HepG2 (cell line): ENCODE measurements at regions not wholly inside any gene's neighbourhood (a gene's known extent, or its start where the extent isn't known, plus 50 kb on each side); places are given as distances from the start of the nearest gene placed in this dataset.

ENCODE experiments used
- ATAC-seq: fragments of 200-7000 bp; cut with Tn5 transposase; 3 replicates; pipeline ENCODE4 v1.9.1; 2020; ENCODE audit warnings: mild to moderate bottlenecking, moderate library complexity
- BruUV-seq: library from RNA; stranded (reverse); fragments of 400-500 nt; replicated peaks from 2 replicates; lab custom pipeline; 2021; lab: Mats Ljungman, UMichigan
- CTCF ChIA-PET: fragments of 300-600 bp; formaldehyde crosslinking; extraction: SDS; loops from one replicate; lab custom pipeline; 2021; ENCODE audit warnings: low total read pairs, inconsistent platforms, low intra/inter-chr PET ratio; lab: Yijun Ruan, JAX
- POLR2A ChIA-PET: fragments of 350-600 bp; sonication (Branson Sonifier 250); formaldehyde crosslinking; loops from one replicate; lab custom pipeline; 2020; ENCODE audit warnings: antibody characterized with exemption, inconsistent platforms; lab: Yijun Ruan, JAX
- DNase-seq: peaks from one replicate; pipeline ENCODE4 v3.0.0-alpha.2; 2015; ENCODE audit warnings: low spot score
- FAIRE-seq: peaks from 3 replicates; lab custom pipeline; 2011; peaks lifted over from hg19 to GRCh38; lab: Jason Lieb, UNC
- H2AFZ ChIP-seq: one replicate; pipeline ENCODE4 v1.6.1; 2011; ENCODE audit warnings: low read length, inconsistent platforms
- H3K27ac ChIP-seq: fragments of 300-600 bp; 3 replicates; pipeline ENCODE4 v1.8.0; 2011; ENCODE audit warnings: mixed run types, mild to moderate bottlenecking, mixed read lengths, low read length, inconsistent platforms; ENCODE audit not compliant: insufficient read depth; ENCODE audit errors: extremely low read length
- H3K27me3 ChIP-seq, 2 experiments: fragments of 200-600 bp in 1 of 2; 2 replicates in 1 of 2; 3 replicates in 1 of 2; pipeline versions ENCODE4 v1.6.0 to v1.8.0; 2011; ENCODE audit warnings: low read length in 2 of 2, mild to moderate bottlenecking in 2 of 2, moderate library complexity in 2 of 2, inconsistent platforms in 1 of 2; ENCODE audit not compliant: insufficient read depth in 2 of 2, control insufficient read depth in 1 of 2
- H3K36me3 ChIP-seq, 2 experiments: fragments of 200-600 bp in 1 of 2; replicated peaks in 1 of 2; 2 replicates in 1 of 2; 3 replicates in 1 of 2; pipeline versions ENCODE4 v1.5.1 to v1.8.0; 2011; ENCODE audit warnings: low read length in 2 of 2, inconsistent platforms in 1 of 2; ENCODE audit not compliant: insufficient read depth in 2 of 2, control insufficient read depth in 1 of 2
- H3K4me1 ChIP-seq: 2 replicates; pipeline ENCODE4 v1.5.1; 2012; ENCODE audit warnings: low read length, inconsistent platforms; ENCODE audit not compliant: insufficient read depth
- H3K4me2 ChIP-seq: 2 replicates; pipeline ENCODE4 v1.6.0; 2011; ENCODE audit warnings: low read depth, low read length, inconsistent platforms
- H3K4me3 ChIP-seq, 3 experiments: fragments of 200-600 bp in 1 of 3; sonication (generic), shearing (Covaris generic) in 1 of 3; replicated peaks in 1 of 3; 2 replicates each; pipeline ENCODE4 v1.5.1; 2011 to 2016; ENCODE audit warnings: low read length in 3 of 3, inconsistent platforms in 2 of 3, low read depth in 2 of 3, mild to moderate bottlenecking in 2 of 3, control low read depth in 1 of 3, mixed read lengths in 1 of 3; ENCODE audit not compliant: insufficient read depth in 1 of 3
- H3K79me2 ChIP-seq: one replicate; pipeline ENCODE4 v1.6.1; 2011; ENCODE audit warnings: low read length, inconsistent platforms; ENCODE audit not compliant: insufficient read depth
- H3K9ac ChIP-seq: 2 replicates; pipeline ENCODE4 v1.6.0; 2011; ENCODE audit warnings: mild to moderate bottlenecking, low read depth, low read length, inconsistent platforms; ENCODE audit not compliant: insufficient read depth
- H3K9me3 ChIP-seq: 2 replicates; pipeline ENCODE4 v1.5.1; 2012; ENCODE audit warnings: mild to moderate bottlenecking, low read length
- H4K20me1 ChIP-seq: 2 replicates; pipeline ENCODE4 v1.6.0; 2011; ENCODE audit warnings: inconsistent platforms, mild to moderate bottlenecking, low read length, moderate library complexity; ENCODE audit not compliant: insufficient read depth
- ATF3 ChIP-seq: sonication (generic); formaldehyde crosslinking; IDR thresholded peaks from 2 replicates; pipeline ENCODE4 v1.4.0; 2020; ENCODE audit warnings: missing genetic modification reagents
- CBFB ChIP-seq: sonication (generic); formaldehyde crosslinking; IDR thresholded peaks from 2 replicates; pipeline ENCODE4 v1.4.0; 2020; ENCODE audit warnings: missing genetic modification reagents
- CREM ChIP-seq, 2 experiments: sonication (generic) in 1 of 2; formaldehyde crosslinking in 1 of 2; IDR thresholded peaks; 2 replicates each; pipeline versions ENCODE4 v1.4.0 to v1.6.1; 2016 to 2020; ENCODE audit warnings: antibody characterized with exemption in 1 of 2, mild to moderate bottlenecking in 1 of 2, missing genetic modification reagents in 1 of 2
- GLMP ChIP-seq: sonication (generic); formaldehyde crosslinking; IDR thresholded peaks from 2 replicates; pipeline ENCODE4 v1.9.0; 2021; ENCODE audit warnings: missing genetic modification reagents, mild to moderate bottlenecking, borderline replicate concordance
- HDAC6 ChIP-seq: fragments of 200-600 bp; sonication (generic); IDR thresholded peaks from 2 replicates; pipeline ENCODE4 v1.7.0; 2017; ENCODE audit warnings: mild to moderate bottlenecking, antibody characterized with exemption, low read length, low read depth
- IRF2 ChIP-seq: IDR thresholded peaks from 2 replicates; pipeline ENCODE4 v1.6.1; 2018; ENCODE audit warnings: missing genetic modification reagents, missing compliant biosample characterization
- ISX ChIP-seq: sonication (generic); formaldehyde crosslinking; conservative IDR thresholded peaks from 2 replicates; pipeline ENCODE4 v1.5.0; 2020; ENCODE audit warnings: missing genetic modification reagents
- NFE2 ChIP-seq: sonication (generic); formaldehyde crosslinking; IDR thresholded peaks from 2 replicates; pipeline ENCODE4 v1.4.0; 2020; ENCODE audit warnings: missing genetic modification reagents
- NFIC ChIP-seq: IDR thresholded peaks from 2 replicates; pipeline ENCODE4 v1.6.1; 2012; ENCODE audit warnings: mild to moderate bottlenecking, low read length, inconsistent platforms
- PHF5A ChIP-seq: IDR thresholded peaks from one replicate; pipeline ENCODE4 v1.6.1; 2018; ENCODE audit warnings: low read depth, missing genetic modification reagents; ENCODE audit not compliant: unreplicated experiment
- RXRB ChIP-seq: IDR thresholded peaks from 2 replicates; pipeline ENCODE4 v1.6.1; 2016; ENCODE audit warnings: borderline replicate concordance, missing genetic modification reagents, missing compliant biosample characterization
- ZMYM2 ChIP-seq: sonication (generic); formaldehyde crosslinking; IDR thresholded peaks from 2 replicates; pipeline ENCODE4 v1.8.0; 2022; ENCODE audit warnings: mild to moderate bottlenecking, missing genetic modification reagents
- ZNF34 ChIP-seq: sonication (generic); formaldehyde crosslinking; IDR thresholded peaks from 2 replicates; pipeline ENCODE4 v1.4.0; 2020; ENCODE audit warnings: mild to moderate bottlenecking, missing genetic modification reagents, borderline replicate concordance
- ZNF530 ChIP-seq: sonication (generic); formaldehyde crosslinking; IDR thresholded peaks from 2 replicates; pipeline ENCODE4 v1.5.0; 2020; ENCODE audit warnings: low read depth, mild to moderate bottlenecking, missing genetic modification reagents
- ZNF766 ChIP-seq: sonication (generic); formaldehyde crosslinking; IDR thresholded peaks from 2 replicates; pipeline ENCODE4 v1.5.0; 2020; ENCODE audit warnings: missing genetic modification reagents, borderline replicate concordance
- ZNF788 ChIP-seq: sonication (generic); formaldehyde crosslinking; IDR thresholded peaks from 2 replicates; pipeline ENCODE4 v1.5.0; 2020; ENCODE audit warnings: mild to moderate bottlenecking, missing genetic modification reagents, borderline replicate concordance
- ZNF816 ChIP-seq: sonication (generic); formaldehyde crosslinking; IDR thresholded peaks from 2 replicates; pipeline ENCODE4 v1.8.0; 2022; ENCODE audit warnings: missing genetic modification reagents, mild to moderate bottlenecking, borderline replicate concordance
- WGBS: methylation state at CpG from one replicate; pipeline ENCODE4 v1.1.6; 2017; ENCODE audit warnings: low lambda C conversion rate; 5-methylcytosine and 5-hydroxymethylcytosine counted together
- in situ Hi-C: cut with HindIII; loops from 2 replicates; pipeline ENCODE4 v1.10.0; 2017; ENCODE audit warnings: low pct_unique_long_range_greater_than_20kb; ENCODE audit not compliant: extremely low pct_ligation_motif_present
- intact Hi-C: fragments of 100-400 bp; cut with micrococcal nuclease; formaldehyde crosslinking; loops from one replicate; pipeline ENCODE4 v1.10.0; 2022; ENCODE audit not compliant: unreplicated experiment
- TF ChIP-seq, protein P1 (sequence below): sonication (generic); formaldehyde crosslinking; IDR thresholded peaks from 2 replicates; pipeline ENCODE4 v1.8.1; 2022; ENCODE audit warnings: mild to moderate bottlenecking, missing genetic modification reagents
- TF ChIP-seq, protein P2 (sequence below): sonication (generic); formaldehyde crosslinking; IDR thresholded peaks from 2 replicates; pipeline ENCODE4 v1.5.0; 2020; ENCODE audit warnings: missing genetic modification reagents

DNA sequence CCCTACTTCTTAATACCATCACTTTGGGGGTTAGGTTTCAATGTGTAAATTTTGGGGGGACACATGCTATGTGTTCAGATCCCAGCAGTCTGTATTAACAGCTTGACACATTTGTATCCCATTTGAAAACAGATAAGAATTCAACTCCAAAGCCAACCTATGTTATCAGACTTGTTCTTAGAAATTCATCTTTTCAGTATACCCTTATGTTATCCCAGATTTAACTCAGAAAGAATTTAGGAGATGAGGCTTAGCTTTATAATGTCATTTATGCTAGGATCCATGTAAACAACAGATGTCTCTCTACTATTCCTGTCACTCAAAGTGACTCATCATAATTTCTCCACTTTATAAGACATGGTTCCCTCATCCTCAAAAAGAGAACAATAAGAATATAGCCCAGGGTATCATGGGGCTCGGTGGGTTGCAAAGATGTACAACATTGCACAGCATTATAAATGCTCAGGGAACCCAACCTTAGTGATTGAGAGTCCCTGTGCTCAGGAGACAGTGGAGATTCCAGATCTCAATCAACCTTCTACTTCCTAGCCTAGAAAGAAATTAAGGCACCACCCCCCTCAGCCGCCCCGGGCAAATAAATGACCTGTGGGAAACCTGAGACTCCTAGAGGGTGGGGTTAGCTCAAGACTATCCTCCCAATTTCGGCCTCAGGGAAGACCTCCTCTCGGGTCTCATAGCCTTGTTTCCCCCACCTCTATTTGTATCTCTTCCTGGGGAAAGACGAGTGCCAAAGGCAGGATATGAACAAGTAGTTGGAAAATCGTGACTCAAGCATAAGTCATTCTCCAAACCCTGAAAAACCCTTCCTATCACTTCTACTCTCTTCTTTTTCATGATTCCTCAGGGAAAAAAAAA is 265.1 kb upstream of the CAMK1G start (continued):
- TF ChIP-seq, protein P1, sequence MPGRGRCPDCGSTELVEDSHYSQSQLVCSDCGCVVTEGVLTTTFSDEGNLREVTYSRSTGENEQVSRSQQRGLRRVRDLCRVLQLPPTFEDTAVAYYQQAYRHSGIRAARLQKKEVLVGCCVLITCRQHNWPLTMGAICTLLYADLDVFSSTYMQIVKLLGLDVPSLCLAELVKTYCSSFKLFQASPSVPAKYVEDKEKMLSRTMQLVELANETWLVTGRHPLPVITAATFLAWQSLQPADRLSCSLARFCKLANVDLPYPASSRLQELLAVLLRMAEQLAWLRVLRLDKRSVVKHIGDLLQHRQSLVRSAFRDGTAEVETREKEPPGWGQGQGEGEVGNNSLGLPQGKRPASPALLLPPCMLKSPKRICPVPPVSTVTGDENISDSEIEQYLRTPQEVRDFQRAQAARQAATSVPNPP (CRISPR knock-in tag): no peak
- TF ChIP-seq, protein P2, sequence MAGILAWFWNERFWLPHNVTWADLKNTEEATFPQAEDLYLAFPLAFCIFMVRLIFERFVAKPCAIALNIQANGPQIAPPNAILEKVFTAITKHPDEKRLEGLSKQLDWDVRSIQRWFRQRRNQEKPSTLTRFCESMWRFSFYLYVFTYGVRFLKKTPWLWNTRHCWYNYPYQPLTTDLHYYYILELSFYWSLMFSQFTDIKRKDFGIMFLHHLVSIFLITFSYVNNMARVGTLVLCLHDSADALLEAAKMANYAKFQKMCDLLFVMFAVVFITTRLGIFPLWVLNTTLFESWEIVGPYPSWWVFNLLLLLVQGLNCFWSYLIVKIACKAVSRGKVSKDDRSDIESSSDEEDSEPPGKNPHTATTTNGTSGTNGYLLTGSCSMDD (CRISPR knock-in tag): no peak
- TF ChIP-seq ZNF816: no peak
- TF ChIP-seq ZNF788 (CRISPR knock-in tag): no peak
- no peak for TF ChIP-seq ZNF530 (CRISPR knock-in tag)
- no peak for TF ChIP-seq PHF5A

DNA sequence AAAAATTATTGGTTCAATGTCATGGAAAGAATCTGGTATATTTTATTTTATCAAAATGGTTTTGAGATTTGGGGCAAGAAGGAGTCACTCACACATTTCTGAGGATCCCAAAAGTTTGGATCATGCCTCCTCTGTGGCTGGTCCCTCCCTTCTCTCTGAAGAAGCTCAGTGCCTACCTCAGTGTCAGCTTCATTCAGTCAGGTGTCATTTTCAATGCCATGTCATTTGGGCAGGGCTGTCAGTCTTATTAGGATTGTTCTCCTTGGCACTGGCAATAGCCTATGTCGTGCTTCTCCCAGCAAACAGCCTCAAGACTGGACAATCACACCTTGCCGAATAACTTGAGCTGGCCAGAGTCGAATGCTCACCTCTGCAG is 264.5 kb upstream of the CAMK1G start:
- 8% methylated on average over 3 of the region's 3 CpGs for WGBS
- H3K4me3 ChIP-seq: no peak overlapping the region
- no peaks in the 10 kb centered on the region for H3K79me2 ChIP-seq
- no peak overlapping the region for H3K9ac ChIP-seq
- TF ChIP-seq RXRB (CRISPR knock-in tag) (no peak), IRF2 (CRISPR knock-in tag) (no peak), CBFB (CRISPR knock-in tag) (no peak), ZNF34 (CRISPR knock-in tag) (no peak), GLMP (no peak), HDAC6 (no peak), ATF3 (CRISPR knock-in tag) (no peak), ISX (CRISPR knock-in tag) (no peak), NFIC (no peak), ZNF766 (no peak), CREM (IDR thresholded peaks at IDR 0.05) (no peak), CREM (CRISPR knock-in tag; IDR thresholded peaks at IDR 0.05) (no peak), NFE2 (no peak), ZMYM2 (no peak)
- ChIA-PET POLR2A (no interaction called here), CTCF (no interaction called here)
- FAIRE-seq: no peak
- no peak overlapping the region for H3K4me2 ChIP-seq
- BruUV-seq: no TSS peak
- H3K4me1 ChIP-seq: no peaks in the 10 kb centered on the region
- no peaks in the 10 kb centered on the region for H3K9me3 ChIP-seq
- no peak overlapping the region for H2AFZ ChIP-seq
- H3K27ac ChIP-seq: no peak overlapping the region
- no peak for ATAC-seq
- in situ Hi-C loops (no loop called here), intact Hi-C loops (no loop called here)
- H3K36me3 ChIP-seq: no peaks in the 10 kb centered on the region
- H3K27me3 ChIP-seq: no peaks in the 10 kb centered on the region
- DNase-seq: no peak
- no peaks in the 10 kb centered on the region for H4K20me1 ChIP-seq
